Right ventricle myocardium inferior (tissue), 1 donor: ENCODE measurements at regions not wholly inside any gene's neighbourhood (a gene's known extent, or its start where the extent isn't known, plus 50 kb on each side); places are given as distances from the start of the nearest gene placed in this dataset.

Source experiments
- ATAC-seq: fragments of 200-7000 bp; cut with Tn5 transposase; one replicate; pipeline ENCODE4 v1.9.1; 2020; ENCODE audit warnings: mild to moderate bottlenecking, moderate library complexity
- DNase-seq: peaks from one replicate; pipeline ENCODE4 v3.0.0; 2021; ENCODE audit errors: missing footprints
- intact Hi-C: fragments of 100-400 bp; cut with DNase I; formaldehyde crosslinking; loops from one replicate; pipeline ENCODE4 v1.11.0; 2022
- donor health status: DM: no; HTN: yes; CAD: no; lungs with severe emphysema.

- intact Hi-C loops, result loop anchor here (2.0 to 10.0 kb wide), 4 partner anchors 46 to 332 kb away; no protein-coding TSS in a partner anchor
- DNase-seq, result no peak
- ATAC-seq, result peak; percentile 43
Measured at GRCh38 chr13:44236370-44236769, 137.3 kb upstream of the SERP2 start.

GRCh38 chr13:44236801-44237207 is 136.8 kb upstream of the SERP2 start:
- peak; percentile 29 for ATAC-seq
- intact Hi-C loops, result loop anchor here (1.0 to 10.0 kb wide), 5 partner anchors 46 to 332 kb away; no protein-coding TSS in a partner anchor
- DNase-seq, result no peak

- DNase-seq (no peak), ATAC-seq (peak; percentile 98)
- intact Hi-C loops, result loop anchor here (1.0 to 10.0 kb wide), 5 partner anchors 47 to 333 kb away; no protein-coding TSS in a partner anchor
Measured at GRCh38 chr13:44237276-44237767, 136.3 kb upstream of the SERP2 start.

GRCh38 chr13:44237881-44238421 is 135.7 kb upstream of the SERP2 start:
- DNase-seq, result no peak
- no peak for ATAC-seq
- intact Hi-C loops, result loop anchor here (1.0 to 10.0 kb wide), 5 partner anchors 47 to 333 kb away; no protein-coding TSS in a partner anchor

GRCh38 chr13:44240611-44241145 is 132.9 kb upstream of the SERP2 start:
- intact Hi-C loops, result loop anchor here (10.0 kb wide), 1 partner anchor 186 kb away; no protein-coding TSS in a partner anchor
- ATAC-seq (no peak), DNase-seq (no peak)

GRCh38 chr13:44241638-44242037 is 132.0 kb upstream of the SERP2 start:
- intact Hi-C loops, result loop anchor here (10.0 kb wide), 1 partner anchor 187 kb away; no protein-coding TSS in a partner anchor
- DNase-seq (no peak), ATAC-seq (peak; percentile 21)

- ATAC-seq, result no peak
- no peak for DNase-seq
- intact Hi-C loops, result loop anchor here (10.0 kb wide), 1 partner anchor 188 kb away; no protein-coding TSS in a partner anchor
Measured at GRCh38 chr13:44242766-44243165, 130.9 kb upstream of the SERP2 start.

GRCh38 chr13:44243198-44243857 is 130.3 kb upstream of the SERP2 start:
- ATAC-seq, result no peak
- no peak for DNase-seq
- intact Hi-C loops, result loop anchor here (10.0 kb wide), 1 partner anchor 189 kb away; no protein-coding TSS in a partner anchor

- intact Hi-C loops, result loop anchor here (10.0 kb wide), 1 partner anchor 189 kb away; no protein-coding TSS in a partner anchor
- DNase-seq (no peak), ATAC-seq (no peak)
Measured at GRCh38 chr13:44244288-44244687, 129.3 kb upstream of the SERP2 start.

GRCh38 chr13:44249431-44249836 is 124.2 kb upstream of the SERP2 start:
- peak; percentile 95 for ATAC-seq
- intact Hi-C loops, result loop anchor here (10.0 kb wide), 1 partner anchor 195 kb away; no protein-coding TSS in a partner anchor
- peak; percentile 88 for DNase-seq

- intact Hi-C loops, result no loop called here
- no peak for ATAC-seq
Measured at GRCh38 chr13:44252938-44253337, 120.7 kb upstream of the SERP2 start.

GRCh38 chr13:44255771-44256364 is 117.8 kb upstream of the SERP2 start:
- ATAC-seq (no peak), DNase-seq (no peak)
- intact Hi-C loops, result no loop called here

More at GRCh38 chr13:44252938-44253337, 120.7 kb upstream of the SERP2 start:
- no peak for DNase-seq

- intact Hi-C loops, result no loop called here
- DNase-seq (no peak), ATAC-seq (no peak)
Measured at GRCh38 chr13:44257796-44258195, 115.8 kb upstream of the SERP2 start.

- intact Hi-C loops, result no loop called here
- no peak for DNase-seq
- ATAC-seq, result no peak
Measured at GRCh38 chr13:44259045-44260027, 114.3 kb upstream of the SERP2 start.

GRCh38 chr13:44260336-44260735 is 113.3 kb upstream of the SERP2 start:
- DNase-seq (no peak), ATAC-seq (no peak)
- intact Hi-C loops, result no loop called here

GRCh38 chr13:44263751-44264620 is 109.6 kb upstream of the SERP2 start:
- no peak for ATAC-seq
- DNase-seq, result no peak
- intact Hi-C loops, result no loop called here

- DNase-seq (no peak), ATAC-seq (no peak)
- intact Hi-C loops, result no loop called here
Measured at GRCh38 chr13:44266305-44266704, 107.3 kb upstream of the SERP2 start.
